Endothelial cell of umbilical vein (primary cell): ENCODE measurements at regions not wholly inside any gene's neighbourhood (a gene's known extent, or its start where the extent isn't known, plus 50 kb on each side); places are given as distances from the start of the nearest gene placed in this dataset.

ENCODE experiments used
- BruUV-seq: library from RNA; stranded (reverse); fragments of 400-500 nt; replicated peaks from 2 replicates; lab custom pipeline; 2021; lab: Mats Ljungman, UMichigan
- CTCF ChIA-PET: fragments of 300-600, 350-600 bp; sonication (Branson Sonifier 250); formaldehyde crosslinking; loops from one replicate; lab custom pipeline; 2021; ENCODE audit warnings: antibody characterized with exemption, inconsistent platforms; lab: Charles Lee
- POLR2A ChIA-PET: fragments of 300-600, 350-600 bp; sonication (Branson Sonifier 250); formaldehyde crosslinking; loops from one replicate; lab custom pipeline; 2021; ENCODE audit warnings: antibody characterized with exemption, inconsistent platforms; lab: Charles Lee
- DNase-seq: peaks from one replicate; pipeline ENCODE4 v3.0.0-alpha.2; 2011; ENCODE audit warnings: low read depth, low spot score
- FAIRE-seq: peaks from 2 replicates; lab custom pipeline; 2011; peaks lifted over from hg19 to GRCh38; lab: Jason Lieb, UNC
- H2AFZ ChIP-seq: 2 replicates; pipeline ENCODE4 v1.6.0; 2012; ENCODE audit warnings: low read depth, low read length, control low read depth, inconsistent platforms
- H3K27ac ChIP-seq: 2 replicates; pipeline ENCODE4 v1.5.1; 2011; ENCODE audit warnings: low read depth, mild to moderate bottlenecking, control low read depth, low read length, moderate library complexity; ENCODE audit not compliant: insufficient read depth
- H3K27me3 ChIP-seq, 2 experiments: 2 replicates each; pipeline versions ENCODE4 v1.6.0 to v1.6.1; 2011; ENCODE audit warnings: low read length in 2 of 2, mixed read lengths in 1 of 2; ENCODE audit not compliant: control insufficient read depth in 2 of 2, insufficient read depth in 2 of 2
- H3K36me3 ChIP-seq, 2 experiments: 2 replicates in 1 of 2; 3 replicates in 1 of 2; pipeline ENCODE4 v1.5.1; 2011; ENCODE audit warnings: low read length in 2 of 2, mild to moderate bottlenecking in 1 of 2, moderate library complexity in 1 of 2; ENCODE audit not compliant: control insufficient read depth in 2 of 2, insufficient read depth in 2 of 2; ENCODE audit errors: extremely low read depth in 1 of 2
- H3K4me1 ChIP-seq: 3 replicates; pipeline ENCODE4 v1.5.1; 2011; ENCODE audit warnings: mild to moderate bottlenecking, low read length; ENCODE audit not compliant: control insufficient read depth, insufficient read depth; ENCODE audit errors: extremely low read depth
- H3K4me2 ChIP-seq: 2 replicates; pipeline ENCODE4 v1.6.1; 2011; ENCODE audit warnings: low read length, control low read depth, mixed read lengths; ENCODE audit not compliant: insufficient read depth
- H3K4me3 ChIP-seq, 3 experiments: fragments of 200-600 bp in 1 of 3; sonication (generic), shearing (Covaris generic) in 1 of 3; replicated peaks in 1 of 3; 2 replicates each; pipeline ENCODE4 v1.5.1; 2011 to 2016; ENCODE audit warnings: control low read depth in 3 of 3, low read length in 3 of 3, mild to moderate bottlenecking in 2 of 3, inconsistent platforms in 1 of 3, low read depth in 1 of 3, moderate library complexity in 1 of 3; ENCODE audit not compliant: insufficient read depth in 1 of 3
- H3K79me2 ChIP-seq: 2 replicates; pipeline ENCODE4 v1.6.0; 2012; ENCODE audit warnings: low read length, inconsistent platforms; ENCODE audit not compliant: control insufficient read depth, insufficient read depth
- H3K9ac ChIP-seq: replicated peaks from 2 replicates; pipeline ENCODE3; 2011; ENCODE audit warnings: low read length, control low read depth; ENCODE audit not compliant: insufficient read depth; ENCODE audit errors: extremely low read depth
- H3K9me1 ChIP-seq: replicated peaks from 3 replicates; pipeline ENCODE4 v1.6.0; 2011; ENCODE audit warnings: mild to moderate bottlenecking, low read length; ENCODE audit not compliant: control insufficient read depth, insufficient read depth; ENCODE audit errors: extremely low read depth
- H3K9me3 ChIP-seq: replicated peaks from 2 replicates; pipeline ENCODE4 v1.5.1; 2012; ENCODE audit warnings: low read length, inconsistent platforms; ENCODE audit not compliant: control insufficient read depth, insufficient read depth
- H4K20me1 ChIP-seq: replicated peaks from 2 replicates; pipeline ENCODE3; 2011; ENCODE audit warnings: mild to moderate bottlenecking, low read length; ENCODE audit not compliant: control insufficient read depth, insufficient read depth; ENCODE audit errors: extremely low read depth
- EZH2 ChIP-seq: IDR thresholded peaks from 2 replicates; pipeline ENCODE4 v1.6.1; 2012; ENCODE audit warnings: borderline replicate concordance, low read depth, mild to moderate bottlenecking, moderate library complexity, low read length, inconsistent platforms; ENCODE audit not compliant: severe bottlenecking
- FOS ChIP-seq: IDR thresholded peaks from 2 replicates; pipeline ENCODE4 v1.6.1; 2011; ENCODE audit warnings: mild to moderate bottlenecking, low read length, moderate library complexity, borderline replicate concordance; ENCODE audit not compliant: insufficient read depth
- JUN ChIP-seq: IDR thresholded peaks from 2 replicates; pipeline ENCODE4 v1.6.1; 2011; ENCODE audit warnings: borderline replicate concordance, low read depth; ENCODE audit not compliant: insufficient read length, insufficient read depth
- MYC ChIP-seq: IDR thresholded peaks from one replicate; pipeline ENCODE4 v1.6.1; 2011; ENCODE audit warnings: mild to moderate bottlenecking, low read depth, low read length
- POLR2A ChIP-seq: IDR thresholded peaks from 2 replicates; pipeline ENCODE4 v1.6.1; 2012; ENCODE audit warnings: low read depth, mild to moderate bottlenecking, control low read depth, low read length
- dilution Hi-C: fragments of 300-500 bp; cut with MboI; formaldehyde crosslinking; loops from one replicate; pipeline ENCODE4 v1.15.0; 2019; ENCODE audit warnings: low sequenced_read_pairs; ENCODE audit not compliant: extremely low pct_ligation_motif_present
- intact Hi-C: fragments of 100-400 bp; cut with micrococcal nuclease; formaldehyde crosslinking; loops from one replicate; pipeline ENCODE4 v1.10.0; 2022
- TF ChIP-seq, protein P1 (sequence below), 2 donors: IDR thresholded peaks; 1 replicate in 1 of 2; 2 replicates in 1 of 2; pipeline ENCODE4 v1.5.1; 2011; ENCODE audit warnings: low read length in 2 of 2, mild to moderate bottlenecking in 2 of 2, moderate library complexity in 2 of 2, control low read depth in 1 of 2, inconsistent platforms in 1 of 2, low read depth in 1 of 2; ENCODE audit not compliant: insufficient read depth in 1 of 2; ENCODE audit errors: extremely low read depth in 1 of 2
- TF ChIP-seq, protein P2 (sequence below): IDR thresholded peaks from 2 replicates; pipeline ENCODE4 v1.6.1; 2011; ENCODE audit not compliant: insufficient read depth, insufficient read length

DNA sequence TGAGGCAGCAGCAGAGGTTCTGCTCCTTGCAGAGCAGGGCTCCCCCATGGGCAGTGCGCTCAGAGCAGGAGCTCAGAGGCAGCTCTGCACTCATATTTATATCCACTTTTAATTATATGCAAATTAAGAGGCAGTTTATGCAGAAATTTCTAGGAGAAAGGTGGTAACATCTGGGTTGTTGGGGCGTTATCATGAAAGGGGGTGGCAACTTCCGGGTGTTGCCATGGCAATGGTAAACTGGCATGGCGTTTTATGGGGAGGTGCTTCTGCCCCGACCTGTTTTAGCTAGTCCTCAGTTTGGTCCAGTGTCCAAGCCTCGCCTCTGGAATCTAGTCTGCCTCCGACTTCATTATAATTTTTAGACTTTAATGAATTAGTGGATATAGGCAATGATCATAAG lies 1191.7 kb downstream of the TBC1D22A start:
- no peak for DNase-seq

DNA sequence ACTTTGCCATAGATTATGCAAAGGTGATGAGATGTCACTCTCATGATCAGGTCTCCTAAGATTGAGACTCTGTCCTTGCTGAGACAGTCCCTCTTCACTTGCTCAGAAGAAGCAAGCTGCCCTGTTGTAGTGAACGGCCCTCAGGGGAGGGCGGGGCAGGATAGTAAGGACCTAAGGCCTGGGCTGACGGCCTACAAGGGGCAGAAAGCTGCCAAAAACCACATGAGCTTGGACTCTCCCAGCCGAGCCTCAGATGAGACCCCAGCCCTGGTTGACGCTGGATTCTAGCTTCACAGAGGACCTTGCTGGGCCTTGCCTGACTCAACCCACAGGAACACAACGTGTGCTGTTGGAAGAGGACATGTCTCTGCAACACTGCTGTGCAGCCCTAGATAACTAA lies 1182.5 kb downstream of the TBC1D22A start:
- CTCF ChIA-PET, result no interaction called here
- H3K4me1 ChIP-seq, result no peaks in the 10 kb centered on the region

More for the DNA sequence above, 1191.7 kb downstream of the TBC1D22A start:
- dilution Hi-C loops, result no loop called here
- no peak overlapping the region for H3K4me3 ChIP-seq
- POLR2A ChIA-PET, result no interaction called here
- H3K9me3 ChIP-seq, result peaks cover 2% of the 10 kb centered on the region
- intact Hi-C loops, result no loop called here
- no peak for FAIRE-seq
- no peak overlapping the region for H2AFZ ChIP-seq
- TF ChIP-seq, protein P1, sequence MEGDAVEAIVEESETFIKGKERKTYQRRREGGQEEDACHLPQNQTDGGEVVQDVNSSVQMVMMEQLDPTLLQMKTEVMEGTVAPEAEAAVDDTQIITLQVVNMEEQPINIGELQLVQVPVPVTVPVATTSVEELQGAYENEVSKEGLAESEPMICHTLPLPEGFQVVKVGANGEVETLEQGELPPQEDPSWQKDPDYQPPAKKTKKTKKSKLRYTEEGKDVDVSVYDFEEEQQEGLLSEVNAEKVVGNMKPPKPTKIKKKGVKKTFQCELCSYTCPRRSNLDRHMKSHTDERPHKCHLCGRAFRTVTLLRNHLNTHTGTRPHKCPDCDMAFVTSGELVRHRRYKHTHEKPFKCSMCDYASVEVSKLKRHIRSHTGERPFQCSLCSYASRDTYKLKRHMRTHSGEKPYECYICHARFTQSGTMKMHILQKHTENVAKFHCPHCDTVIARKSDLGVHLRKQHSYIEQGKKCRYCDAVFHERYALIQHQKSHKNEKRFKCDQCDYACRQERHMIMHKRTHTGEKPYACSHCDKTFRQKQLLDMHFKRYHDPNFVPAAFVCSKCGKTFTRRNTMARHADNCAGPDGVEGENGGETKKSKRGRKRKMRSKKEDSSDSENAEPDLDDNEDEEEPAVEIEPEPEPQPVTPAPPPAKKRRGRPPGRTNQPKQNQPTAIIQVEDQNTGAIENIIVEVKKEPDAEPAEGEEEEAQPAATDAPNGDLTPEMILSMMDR (IDR thresholded peaks at IDR 0.05; ENCODE audit: extremely low read depth in 1 of 2, insufficient read depth in 1 of 2, low read depth in 1 of 2, low read length in 2 of 2), result no peak
- TF ChIP-seq FOS (no peak), MYC (no peak), POLR2A (no peak), EZH2 (no peak)
- TF ChIP-seq, protein P2, sequence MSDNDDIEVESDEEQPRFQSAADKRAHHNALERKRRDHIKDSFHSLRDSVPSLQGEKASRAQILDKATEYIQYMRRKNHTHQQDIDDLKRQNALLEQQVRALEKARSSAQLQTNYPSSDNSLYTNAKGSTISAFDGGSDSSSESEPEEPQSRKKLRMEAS, result no peak
- BruUV-seq, result no TSS peak
- H3K36me3 ChIP-seq, result no peaks in the 10 kb centered on the region
- H3K9me1 ChIP-seq, result no peaks in the 10 kb centered on the region
- H3K9ac ChIP-seq, result no peak overlapping the region
- CTCF ChIA-PET, result no interaction called here
- H3K79me2 ChIP-seq, result no peaks in the 10 kb centered on the region
- no peak overlapping the region for H3K27ac ChIP-seq
- no peak overlapping the region for H3K4me2 ChIP-seq
- H3K4me1 ChIP-seq, result no peaks in the 10 kb centered on the region
- no peaks in the 10 kb centered on the region for H4K20me1 ChIP-seq
- H3K27me3 ChIP-seq, result no peaks in the 10 kb centered on the region

More for the DNA sequence above, 1182.5 kb downstream of the TBC1D22A start:
- POLR2A ChIA-PET, result no interaction called here
- Histone ChIP-seq H3K36me3 (no peaks in the 10 kb centered on the region), H4K20me1 (no peaks in the 10 kb centered on the region), H2AFZ (no peak overlapping the region), H3K9me3 (no peaks in the 10 kb centered on the region), H3K9me1 (no peaks in the 10 kb centered on the region), H3K4me3 (no peak overlapping the region), H3K27ac (no peak overlapping the region), H3K27me3 (no peaks in the 10 kb centered on the region), H3K4me2 (no peak overlapping the region), H3K79me2 (no peaks in the 10 kb centered on the region), H3K9ac (no peak overlapping the region)
- DNase-seq, result no peak
- no peak for FAIRE-seq
- intact Hi-C loops, result no loop called here
- BruUV-seq, result no TSS peak
- TF ChIP-seq JUN, result no peak
- dilution Hi-C loops, result no loop called here
